BE2C (cell line): ENCODE measurements at regions not wholly inside any gene's neighbourhood (a gene's known extent, or its start where the extent isn't known, plus 50 kb on each side); places are given as distances from the start of the nearest gene placed in this dataset.

Source experiments
- DNase-seq: peaks from one replicate; pipeline ENCODE4 v3.0.0-alpha.2; 2020
- H3K27me3 ChIP-seq: fragments of 250-450 bp; sonication (Bioruptor Pico); 2 replicates; pipeline ENCODE4 v1.5.1; 2020; ENCODE audit warnings: mild to moderate bottlenecking
- H3K36me3 ChIP-seq: fragments of 250-450 bp; sonication (Bioruptor Pico); 2 replicates; pipeline ENCODE4 v1.5.1; 2020; ENCODE audit warnings: mild to moderate bottlenecking
- H3K4me1 ChIP-seq: fragments of 250-450 bp; sonication (Bioruptor Pico); 2 replicates; pipeline ENCODE4 v1.5.1; 2020
- H3K4me3 ChIP-seq: 2 replicates; pipeline ENCODE4 v1.5.1; 2011; ENCODE audit warnings: low read depth, low read length
- H3K9me3 ChIP-seq: fragments of 250-450 bp; sonication (Bioruptor Pico); 2 replicates; pipeline ENCODE4 v1.5.1; 2020
- TF ChIP-seq, protein P1 (sequence below): IDR thresholded peaks from 2 replicates; pipeline ENCODE4 v1.5.1; 2012; ENCODE audit warnings: mild to moderate bottlenecking, low read depth, low read length

DNA sequence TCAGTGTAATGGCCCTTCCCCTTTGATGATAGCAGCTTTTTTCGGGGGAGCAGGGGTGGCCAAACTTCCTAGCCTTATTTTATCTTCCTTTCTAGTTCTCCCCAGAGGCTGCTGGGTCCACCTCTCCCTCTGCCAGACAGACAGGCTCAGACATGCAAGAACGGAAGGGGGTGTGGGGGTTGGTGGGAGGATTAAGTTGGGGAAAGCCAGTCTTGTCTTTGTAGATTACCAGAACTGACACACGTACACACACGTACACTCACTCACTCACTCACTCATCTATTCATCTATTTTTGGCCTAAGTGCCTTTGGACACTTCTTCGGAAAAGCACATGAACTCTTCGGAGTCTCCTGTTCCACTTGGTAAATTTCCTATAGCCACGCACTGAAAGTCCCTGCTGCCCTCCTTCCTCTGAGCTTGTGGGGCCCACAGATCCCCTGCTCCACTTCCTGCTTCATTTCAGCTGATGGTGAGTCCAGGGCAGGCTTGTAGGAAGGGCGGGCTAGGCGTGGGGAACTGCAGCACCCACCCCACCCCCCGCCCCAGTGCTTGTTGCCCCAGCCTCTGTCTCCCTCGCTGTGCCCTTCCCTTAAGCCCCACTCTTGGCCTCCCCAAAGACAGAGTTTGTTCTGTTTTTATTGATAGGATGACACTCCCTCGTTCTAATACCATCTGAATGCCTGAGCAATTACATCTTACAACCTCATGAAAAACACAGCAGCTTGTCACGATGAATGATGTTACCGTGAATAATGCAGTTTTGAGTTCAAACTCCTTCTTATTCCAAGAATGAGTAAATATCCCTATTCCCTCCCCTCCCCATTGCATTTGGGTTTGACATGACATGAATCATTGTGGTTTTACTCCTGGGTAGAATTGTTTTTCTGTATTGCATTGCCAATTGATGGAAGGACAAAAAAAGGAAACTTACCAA lies 60.7 kb upstream of the ATP5PO start:
- Histone ChIP-seq H3K9me3 (no peaks in the 10 kb centered on the region), H3K36me3 (no peaks in the 10 kb centered on the region), H3K4me1 (no peaks in the 10 kb centered on the region), H3K4me3 (no peak overlapping the region), H3K27me3 (peaks cover 12% of the 10 kb centered on the region)
- TF ChIP-seq, protein P1, sequence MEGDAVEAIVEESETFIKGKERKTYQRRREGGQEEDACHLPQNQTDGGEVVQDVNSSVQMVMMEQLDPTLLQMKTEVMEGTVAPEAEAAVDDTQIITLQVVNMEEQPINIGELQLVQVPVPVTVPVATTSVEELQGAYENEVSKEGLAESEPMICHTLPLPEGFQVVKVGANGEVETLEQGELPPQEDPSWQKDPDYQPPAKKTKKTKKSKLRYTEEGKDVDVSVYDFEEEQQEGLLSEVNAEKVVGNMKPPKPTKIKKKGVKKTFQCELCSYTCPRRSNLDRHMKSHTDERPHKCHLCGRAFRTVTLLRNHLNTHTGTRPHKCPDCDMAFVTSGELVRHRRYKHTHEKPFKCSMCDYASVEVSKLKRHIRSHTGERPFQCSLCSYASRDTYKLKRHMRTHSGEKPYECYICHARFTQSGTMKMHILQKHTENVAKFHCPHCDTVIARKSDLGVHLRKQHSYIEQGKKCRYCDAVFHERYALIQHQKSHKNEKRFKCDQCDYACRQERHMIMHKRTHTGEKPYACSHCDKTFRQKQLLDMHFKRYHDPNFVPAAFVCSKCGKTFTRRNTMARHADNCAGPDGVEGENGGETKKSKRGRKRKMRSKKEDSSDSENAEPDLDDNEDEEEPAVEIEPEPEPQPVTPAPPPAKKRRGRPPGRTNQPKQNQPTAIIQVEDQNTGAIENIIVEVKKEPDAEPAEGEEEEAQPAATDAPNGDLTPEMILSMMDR = no peak
- DNase-seq = no peak

DNA sequence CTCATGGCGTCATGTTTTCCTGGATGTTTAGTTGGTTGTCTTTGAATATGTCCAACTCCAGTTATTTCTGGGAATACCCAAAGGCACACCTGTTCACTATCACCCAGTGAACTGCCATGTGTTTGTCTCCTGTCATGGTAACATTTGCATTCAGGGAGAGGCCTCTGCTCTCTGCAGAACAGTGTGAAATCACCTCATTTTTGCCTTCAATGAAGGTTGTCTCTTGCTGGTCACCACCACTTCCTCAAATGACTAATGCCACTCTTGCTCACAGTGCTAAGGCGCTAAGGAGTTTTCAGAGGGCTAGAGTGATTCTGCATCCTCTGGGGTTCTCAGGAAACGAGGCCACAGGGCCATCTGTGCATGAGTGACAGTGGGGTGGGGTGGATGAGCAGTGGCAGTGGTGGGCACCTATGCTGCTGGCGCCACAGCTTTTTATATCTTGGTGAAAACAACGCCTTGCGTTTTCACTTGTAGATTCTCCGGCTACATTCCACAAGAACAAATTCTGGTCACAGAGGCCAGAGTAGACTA lies 60.0 kb upstream of the ATP5PO start:
- Histone ChIP-seq H3K27me3 (peaks cover 13% of the 10 kb centered on the region), H3K36me3 (no peaks in the 10 kb centered on the region), H3K4me3 (no peak overlapping the region), H3K9me3 (no peaks in the 10 kb centered on the region), H3K4me1 (no peaks in the 10 kb centered on the region)
- DNase-seq = no peak
- TF ChIP-seq, protein P1 = no peak

DNA sequence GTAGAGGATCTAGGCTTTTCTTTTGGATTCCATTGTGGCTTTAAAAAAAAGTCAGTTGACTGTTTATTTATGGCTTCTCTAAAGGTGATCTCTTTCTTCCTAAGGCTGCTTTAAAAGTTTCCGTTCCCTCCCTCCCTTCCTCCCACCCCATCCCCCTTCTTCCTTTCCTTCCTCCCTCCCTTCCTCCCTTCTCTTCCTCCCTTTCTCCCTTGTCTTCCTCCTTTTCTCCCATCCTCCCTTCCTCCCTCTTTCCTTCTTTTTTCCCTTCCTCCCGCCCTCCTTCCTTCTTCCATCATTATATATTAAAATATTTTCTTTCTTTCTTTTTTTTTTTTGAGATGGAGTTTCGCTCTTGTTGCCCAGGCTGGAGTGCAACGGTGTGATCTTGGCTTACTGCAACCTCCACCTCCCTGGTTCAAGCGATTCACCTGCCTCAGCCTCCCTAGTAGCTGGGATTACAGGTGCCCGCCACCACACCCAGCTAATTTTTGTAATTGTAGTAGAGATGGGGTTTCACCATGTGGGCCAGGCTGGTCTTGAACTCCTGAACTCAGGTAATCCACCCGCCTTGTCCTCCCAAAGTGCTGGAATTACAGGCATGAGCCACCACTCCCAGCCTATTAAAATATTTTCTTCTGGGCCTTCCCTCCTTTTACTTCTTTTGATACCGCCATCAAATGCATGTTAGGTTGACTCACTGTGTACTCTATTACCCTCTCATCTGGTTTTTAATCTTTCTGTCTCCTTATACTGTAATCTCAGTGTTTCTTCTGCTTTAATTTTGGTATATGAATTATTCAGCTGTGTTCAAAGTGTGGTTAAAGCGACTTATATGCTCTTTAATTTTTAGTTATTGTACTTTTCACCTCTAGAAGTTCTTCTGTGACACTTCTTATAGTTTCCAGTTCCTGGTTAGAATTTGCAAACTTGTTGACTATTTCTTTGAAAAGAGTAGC lies 59.2 kb upstream of the ATP5PO start:
- no peaks in the 10 kb centered on the region for H3K4me1 ChIP-seq
- peaks cover 13% of the 10 kb centered on the region for H3K27me3 ChIP-seq
- H3K9me3 ChIP-seq = no peaks in the 10 kb centered on the region
- H3K4me3 ChIP-seq = no peak overlapping the region
- no peaks in the 10 kb centered on the region for H3K36me3 ChIP-seq
- no peak for DNase-seq
- TF ChIP-seq, protein P1 = no peak

DNA sequence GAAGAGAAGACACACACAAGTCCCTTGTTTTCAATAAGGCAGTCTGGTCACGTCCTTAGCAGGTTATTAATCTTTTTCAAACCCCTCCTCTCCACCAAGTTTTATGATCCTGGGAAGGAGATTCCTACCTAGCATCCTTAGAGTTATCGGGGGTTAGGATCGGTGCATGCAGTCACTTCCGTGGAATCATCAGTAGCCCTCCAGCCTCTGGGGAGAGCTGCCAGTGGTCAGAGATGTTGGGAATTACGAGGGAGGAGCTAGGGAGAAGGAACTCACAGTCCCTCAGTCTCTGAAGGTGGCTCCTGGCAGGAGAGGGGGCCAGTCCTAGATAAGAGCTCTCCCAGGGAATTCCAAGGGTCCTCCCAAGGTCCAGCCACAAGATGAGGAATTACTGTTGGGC lies 57.7 kb upstream of the ATP5PO start:
- TF ChIP-seq, protein P1 = no peak
- Histone ChIP-seq H3K9me3 (no peaks in the 10 kb centered on the region), H3K4me3 (no peak overlapping the region), H3K36me3 (no peaks in the 10 kb centered on the region), H3K4me1 (no peaks in the 10 kb centered on the region), H3K27me3 (peaks cover 13% of the 10 kb centered on the region)
- DNase-seq = no peak

DNA sequence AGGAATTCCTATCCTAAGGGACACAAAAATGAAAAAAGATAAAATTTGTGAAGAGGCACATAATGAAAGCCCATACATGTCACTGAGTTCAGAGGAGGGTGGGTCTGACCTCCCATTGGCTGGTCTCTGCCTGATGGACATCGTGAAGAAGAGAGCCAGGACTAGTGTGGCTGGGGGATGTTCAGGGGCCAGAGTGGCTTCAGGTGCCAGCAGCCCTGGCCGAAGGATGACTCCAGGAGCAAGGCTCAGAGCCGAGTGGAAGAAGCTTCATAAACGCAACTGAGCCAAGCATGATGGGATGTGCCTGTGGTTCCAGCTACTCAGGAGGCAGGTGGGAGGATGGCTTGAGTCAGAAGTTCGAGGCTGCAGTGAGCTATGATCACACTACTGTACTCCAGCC lies 56.9 kb upstream of the ATP5PO start:
- DNase-seq = no peak
- TF ChIP-seq, protein P1 = no peak
- Histone ChIP-seq H3K36me3 (no peaks in the 10 kb centered on the region), H3K4me3 (no peak overlapping the region), H3K4me1 (no peaks in the 10 kb centered on the region), H3K27me3 (peaks cover 12% of the 10 kb centered on the region), H3K9me3 (no peaks in the 10 kb centered on the region)
